IMR-90 (cell line): ENCODE measurements at regions not wholly inside any gene's neighbourhood (a gene's known extent, or its start where the extent isn't known, plus 50 kb on each side); places are given as distances from the start of the nearest gene placed in this dataset.

ENCODE experiments used
- ATAC-seq: fragments of 200-7000 bp; cut with Tn5 transposase; 2 replicates; pipeline ENCODE4 v1.9.1; 2020; ENCODE audit warnings: low read depth, mild to moderate bottlenecking, moderate library complexity
- BruUV-seq: library from RNA; stranded (reverse); fragments of 400-500 nt; replicated peaks from 2 replicates; lab custom pipeline; 2021; lab: Mats Ljungman, UMichigan
- CTCF ChIA-PET: fragments of 300-600 bp; formaldehyde crosslinking; extraction: SDS; loops from one replicate; lab custom pipeline; 2021; ENCODE audit warnings: antibody characterized with exemption; lab: Yijun Ruan, JAX
- POLR2A ChIA-PET: fragments of 300-600 bp; sonication (Branson Sonifier 250); formaldehyde crosslinking; loops from one replicate; lab custom pipeline; 2022; ENCODE audit warnings: antibody characterized with exemption; ENCODE audit not compliant: unreplicated experiment; lab: Charles Lee
- DNase-seq: peaks from one replicate; pipeline ENCODE4 v3.0.0; 2013
- H2AFZ ChIP-seq: replicated peaks from 2 replicates; pipeline ENCODE3; 2013; ENCODE audit warnings: low read length, mild to moderate bottlenecking; ENCODE audit not compliant: poor library complexity
- H2AK5ac ChIP-seq: 2 replicates; pipeline ENCODE4 v1.6.1; 2013; ENCODE audit warnings: low read depth, low read length, inconsistent platforms
- H2AK9ac ChIP-seq: replicated peaks from 2 replicates; pipeline ENCODE3; 2013; ENCODE audit warnings: mild to moderate bottlenecking, low read depth, low read length, moderate library complexity; ENCODE audit not compliant: poor library complexity
- H2BK120ac ChIP-seq: 2 replicates; pipeline ENCODE4 v1.6.1; 2013; ENCODE audit warnings: low read depth, low read length, inconsistent platforms
- H2BK15ac ChIP-seq: 3 replicates; pipeline ENCODE4 v1.6.1; 2013; ENCODE audit warnings: low read depth, low read length, inconsistent platforms
- H2BK20ac ChIP-seq: 2 replicates; pipeline ENCODE4 v1.6.1; 2013; ENCODE audit warnings: low read depth, mild to moderate bottlenecking, inconsistent platforms, low read length, moderate library complexity
- H2BK5ac ChIP-seq: 2 replicates; pipeline ENCODE4 v1.6.1; 2013; ENCODE audit warnings: mild to moderate bottlenecking, low read depth, low read length, inconsistent platforms; ENCODE audit not compliant: poor library complexity, severe bottlenecking
- H3K14ac ChIP-seq: replicated peaks from 2 replicates; pipeline ENCODE4 v1.6.1; 2013; ENCODE audit warnings: low read depth, low read length, inconsistent platforms
- H3K18ac ChIP-seq: 2 replicates; pipeline ENCODE4 v1.6.1; 2013; ENCODE audit warnings: low read depth, low read length, control low read depth
- H3K23ac ChIP-seq: 2 replicates; pipeline ENCODE4 v1.6.1; 2013; ENCODE audit warnings: low read depth, low read length, inconsistent platforms
- H3K27ac ChIP-seq: 2 replicates; pipeline ENCODE4 v1.5.1; 2013; ENCODE audit warnings: mild to moderate bottlenecking, control low read depth, low read length; ENCODE audit not compliant: insufficient read depth
- H3K27me3 ChIP-seq: 2 replicates; pipeline ENCODE4 v1.6.1; 2013; ENCODE audit warnings: low read length; ENCODE audit not compliant: control insufficient read depth, insufficient read depth
- H3K36me3 ChIP-seq: 2 replicates; pipeline ENCODE4 v1.6.1; 2013; ENCODE audit warnings: low read length, mixed read lengths; ENCODE audit not compliant: control insufficient read depth, insufficient read depth
- H3K4ac ChIP-seq: 2 replicates; pipeline ENCODE4 v1.6.1; 2013; ENCODE audit warnings: low read depth, low read length, inconsistent platforms
- H3K4me1 ChIP-seq: 2 replicates; pipeline ENCODE4 v1.6.1; 2013; ENCODE audit warnings: low read length, mixed read lengths; ENCODE audit not compliant: control insufficient read depth, insufficient read depth
- H3K4me2 ChIP-seq: 2 replicates; pipeline ENCODE4 v1.6.1; 2013; ENCODE audit warnings: low read depth, mild to moderate bottlenecking, control low read depth, low read length, moderate library complexity
- H3K4me3 ChIP-seq: 2 replicates; pipeline ENCODE4 v1.5.1; 2013; ENCODE audit warnings: low read depth, mild to moderate bottlenecking, control low read depth, low read length, moderate library complexity; ENCODE audit not compliant: insufficient read depth
- H3K56ac ChIP-seq: 2 replicates; pipeline ENCODE4 v1.6.1; 2013; ENCODE audit warnings: low read length, inconsistent platforms; ENCODE audit not compliant: insufficient read depth; ENCODE audit errors: extremely low read depth
- H3K79me1 ChIP-seq, 2 experiments: 2 replicates each; pipeline ENCODE4 v1.6.1; 2013; ENCODE audit warnings: low read length in 2 of 2, inconsistent platforms in 1 of 2, low read depth in 1 of 2
- H3K9ac ChIP-seq: 2 replicates; pipeline ENCODE4 v1.6.1; 2013; ENCODE audit warnings: low read depth, low read length, control low read depth
- H3K9me1 ChIP-seq: 2 replicates; pipeline ENCODE4 v1.6.1; 2013; ENCODE audit warnings: low read length, inconsistent platforms; ENCODE audit not compliant: insufficient read depth
- H3K9me3 ChIP-seq: 2 replicates; pipeline ENCODE4 v1.6.1; 2013; ENCODE audit warnings: low read length; ENCODE audit not compliant: control insufficient read depth, insufficient read depth
- H4K20me1 ChIP-seq: 2 replicates; pipeline ENCODE4 v1.6.1; 2013; ENCODE audit warnings: low read length, inconsistent platforms; ENCODE audit not compliant: insufficient read depth
- H4K5ac ChIP-seq: 2 replicates; pipeline ENCODE4 v1.6.1; 2013; ENCODE audit warnings: mild to moderate bottlenecking, low read depth, low read length, control low read depth
- H4K8ac ChIP-seq, 2 experiments: 2 replicates each; pipeline ENCODE4 v1.6.1; 2013; ENCODE audit warnings: low read depth in 2 of 2, low read length in 2 of 2, control low read depth in 1 of 2, inconsistent platforms in 1 of 2
- H4K91ac ChIP-seq: 2 replicates; pipeline ENCODE4 v1.6.1; 2013; ENCODE audit warnings: low read depth, low read length, inconsistent platforms; ENCODE audit not compliant: insufficient read depth
- BHLHE40 ChIP-seq: fragments of 150-350 bp; IDR thresholded peaks from 2 replicates; pipeline ENCODE4 v1.6.1; 2016; ENCODE audit warnings: mild to moderate bottlenecking, low read depth, low read length
- CTCF ChIP-seq: conservative IDR thresholded peaks from 2 replicates; pipeline ENCODE4 v1.5.1; 2012; ENCODE audit warnings: mild to moderate bottlenecking, low read depth, low read length, improper control_type of control experiment
- ELK1 ChIP-seq: fragments of 150-350 bp; IDR thresholded peaks from 2 replicates; pipeline ENCODE4 v1.6.1; 2016; ENCODE audit warnings: low read depth, mild to moderate bottlenecking, low read length, moderate library complexity, borderline replicate concordance
- MAFK ChIP-seq: IDR thresholded peaks from 2 replicates; pipeline ENCODE4 v1.6.1; 2012; ENCODE audit warnings: low read depth, low read length, improper control_type of control experiment
- NFE2L2 ChIP-seq: fragments of 150-350 bp; IDR thresholded peaks from 2 replicates; pipeline ENCODE4 v1.6.1; 2016; ENCODE audit warnings: low read depth, mild to moderate bottlenecking, low read length
- POLR2A ChIP-seq: IDR thresholded peaks from 2 replicates; pipeline ENCODE4 v1.6.1; 2012; ENCODE audit warnings: mild to moderate bottlenecking, low read depth, low read length
- RAD21 ChIP-seq: IDR thresholded peaks from 2 replicates; pipeline ENCODE4 v1.6.1; 2012; ENCODE audit warnings: low read length, improper control_type of control experiment
- SMC3 ChIP-seq: fragments of 150-350 bp; IDR thresholded peaks from 2 replicates; pipeline ENCODE4 v1.6.1; 2016; ENCODE audit warnings: low read depth, mild to moderate bottlenecking, antibody characterized with exemption, low read length, moderate library complexity
- USF2 ChIP-seq: fragments of 150-350 bp; IDR thresholded peaks from 2 replicates; pipeline ENCODE4 v1.6.1; 2017; ENCODE audit warnings: mild to moderate bottlenecking, antibody characterized with exemption, low read length, low read depth
- WGBS, 2 experiments: methylation state at CpG; one replicate each; pipeline versions ENCODE4 v1.1.5 to v1.1.7; 2013; ENCODE audit warnings: missing lambda C conversion rate in 2 of 2; ENCODE audit not compliant: insufficient read length in 1 of 2; ENCODE audit errors: extremely low coverage in 2 of 2; 5-methylcytosine and 5-hydroxymethylcytosine counted together
- dilution Hi-C: fragments of 300-500 bp; cut with HindIII; formaldehyde crosslinking; loops from one replicate; pipeline ENCODE4 v1.14.3; 2018; ENCODE audit warnings: low sequenced_read_pairs; ENCODE audit not compliant: unreplicated experiment
- in situ Hi-C: fragments of 300-500 bp; cut with MboI; formaldehyde crosslinking; loops from 3 replicates; pipeline ENCODE4 v1.14.3; 2019; ENCODE audit warnings: low sequenced_read_pairs, inconsistent platforms, mixed read lengths
- intact Hi-C: fragments of 100-400 bp; cut with micrococcal nuclease; formaldehyde crosslinking; loops from 2 replicates; pipeline ENCODE4 v1.10.0; 2022

- Histone ChIP-seq H2AK5ac (no peak overlapping the region), H3K4me2 (no peak overlapping the region), H3K4ac (no peak overlapping the region), H3K27me3 (no peaks in the 10 kb centered on the region), H2AFZ (no peak overlapping the region), H2BK20ac (0 out of 2 replicates have a peak overlapping the region, but pooled peaks have one; percentile 22), H3K9ac (no peak overlapping the region), H4K91ac (no peak overlapping the region), H3K4me1 (no peaks in the 10 kb centered on the region), H3K23ac (no peak overlapping the region), H4K8ac (no peak overlapping the region), H2BK15ac (0 out of 3 replicates have a peak overlapping the region, but pooled peaks have one; percentile 51), H2AK9ac (no peak overlapping the region), H3K4me3 (no peak overlapping the region), H3K9me3 (no peaks in the 10 kb centered on the region), H2BK5ac (no peak overlapping the region), H2BK120ac (no peak overlapping the region), H3K27ac (no peak overlapping the region), H4K5ac (no peak overlapping the region), H3K36me3 (no peaks in the 10 kb centered on the region), H3K79me1 (no peaks in the 10 kb centered on the region), H3K56ac (no peak overlapping the region), H3K14ac (no peak overlapping the region; the same call in 1 of the 2 replicates), H3K9me1 (no peaks in the 10 kb centered on the region), H4K20me1 (no peaks in the 10 kb centered on the region), H3K18ac (peak overlapping the region; percentile 36; the same call in 1 of the 2 replicates)
- no peak for TF ChIP-seq USF2
- no peak for TF ChIP-seq MAFK
- no peak for TF ChIP-seq RAD21
- no peak for TF ChIP-seq ELK1
- TF ChIP-seq CTCF, result no peak
- TF ChIP-seq SMC3, result no peak
- no peak for TF ChIP-seq POLR2A
- TF ChIP-seq BHLHE40, result no peak
- no peak for TF ChIP-seq NFE2L2
- BruUV-seq, result no TSS peak
- DNase-seq (peak; percentile 6), ATAC-seq (peak; percentile 31; the same call in 1 of the 2 replicates)
- ChIA-PET POLR2A (no interaction called here), CTCF (no interaction called here)
- WGBS, 2 experiments, result no CpG with 5 or more reads among the region's 3 CpGs
- in situ Hi-C loops (no loop called here), dilution Hi-C loops (no loop called here), intact Hi-C loops (no loop called here)
Measured at GRCh38 chr1:238465449-238465848, 574.7 kb upstream of the ZP4 start.
